Nucleus accumbens (tissue), 56 donors: ENCODE measurements at regions not wholly inside any gene's neighbourhood (a gene's known extent, or its start where the extent isn't known, plus 50 kb on each side); places are given as distances from the start of the nearest gene placed in this dataset.
"Not testable (repeated sequence)": the region's sequence is repeated elsewhere in the genome, so short reads cannot be mapped to it uniquely, and the experiment has no call there.

Experiments used
- DNase-seq, 56 donors: peaks; one replicate each; lab custom pipeline; 2025; lab: John Stamatoyannopoulos, UW

- no peak for DNase-seq
Observed at GRCh38 chr4:114034189-114034588, 54.7 kb upstream of the ARSJ start.

GRCh38 chr4:114036426-114036825 is 57.0 kb upstream of the ARSJ start:
- peak in 2 of 56 donors; percentile 3 to 5 for DNase-seq

GRCh38 chr4:114036864-114037263 is 57.4 kb upstream of the ARSJ start:
- DNase-seq = no peak

GRCh38 chr4:114037988-114038387 is 58.5 kb upstream of the ARSJ start:
- no peak for DNase-seq

- no peak for DNase-seq
Observed at GRCh38 chr4:114038762-114039387, 59.4 kb upstream of the ARSJ start.

- DNase-seq = no peak
Observed at GRCh38 chr4:114040319-114041116, 61.1 kb upstream of the ARSJ start.

GRCh38 chr4:114041117-114041475 is 61.6 kb upstream of the ARSJ start:
- DNase-seq = no peak

GRCh38 chr4:114043116-114043515 is 63.7 kb upstream of the ARSJ start:
- DNase-seq = no peak

GRCh38 chr4:114044351-114044750 is 64.9 kb upstream of the ARSJ start:
- not testable (repeated sequence) for DNase-seq

GRCh38 chr4:114046331-114046730 is 66.9 kb upstream of the ARSJ start:
- no peak for DNase-seq

GRCh38 chr4:114048154-114048553 is 68.7 kb upstream of the ARSJ start:
- DNase-seq = not testable (repeated sequence)

GRCh38 chr4:114052227-114052626 is 72.8 kb upstream of the ARSJ start:
- no peak for DNase-seq

- DNase-seq = no peak
Observed at GRCh38 chr4:114056599-114056998, 77.2 kb upstream of the ARSJ start.

GRCh38 chr4:114057746-114058145 is 78.3 kb upstream of the ARSJ start:
- DNase-seq = no peak

GRCh38 chr4:114062499-114062898 is 83.1 kb upstream of the ARSJ start:
- no peak for DNase-seq

- DNase-seq = no peak
Observed at GRCh38 chr4:114072781-114073180, 93.3 kb upstream of the ARSJ start.

GRCh38 chr4:114076899-114077570 is 97.6 kb upstream of the ARSJ start:
- no peak for DNase-seq

GRCh38 chr4:114077610-114078009 is 98.2 kb upstream of the ARSJ start:
- DNase-seq = no peak

- no peak for DNase-seq
Observed at GRCh38 chr4:114078636-114079035, 99.2 kb upstream of the ARSJ start.

- DNase-seq = no peak
Observed at GRCh38 chr4:114081783-114082182, 102.3 kb upstream of the ARSJ start.

- no peak for DNase-seq
Observed at GRCh38 chr4:114082348-114082747, 102.9 kb upstream of the ARSJ start.
